HepG2 (cell line): ENCODE measurements at regions not wholly inside any gene's neighbourhood (a gene's known extent, or its start where the extent isn't known, plus 50 kb on each side); places are given as distances from the start of the nearest gene placed in this dataset.

Source experiments
- ATAC-seq: fragments of 200-7000 bp; cut with Tn5 transposase; 3 replicates; pipeline ENCODE4 v1.9.1; 2020; ENCODE audit warnings: mild to moderate bottlenecking, moderate library complexity
- BruUV-seq: library from RNA; stranded (reverse); fragments of 400-500 nt; replicated peaks from 2 replicates; lab custom pipeline; 2021; lab: Mats Ljungman, UMichigan
- CTCF ChIA-PET: fragments of 300-600 bp; formaldehyde crosslinking; extraction: SDS; loops from one replicate; lab custom pipeline; 2021; ENCODE audit warnings: low total read pairs, inconsistent platforms, low intra/inter-chr PET ratio; lab: Yijun Ruan, JAX
- POLR2A ChIA-PET: fragments of 350-600 bp; sonication (Branson Sonifier 250); formaldehyde crosslinking; loops from one replicate; lab custom pipeline; 2020; ENCODE audit warnings: antibody characterized with exemption, inconsistent platforms; lab: Yijun Ruan, JAX
- DNase-seq: peaks from one replicate; pipeline ENCODE4 v3.0.0-alpha.2; 2015; ENCODE audit warnings: low spot score
- FAIRE-seq: peaks from 3 replicates; lab custom pipeline; 2011; peaks lifted over from hg19 to GRCh38; lab: Jason Lieb, UNC
- H2AFZ ChIP-seq: one replicate; pipeline ENCODE4 v1.6.1; 2011; ENCODE audit warnings: low read length, inconsistent platforms
- H3K27ac ChIP-seq: fragments of 300-600 bp; 3 replicates; pipeline ENCODE4 v1.8.0; 2011; ENCODE audit warnings: mixed run types, mild to moderate bottlenecking, mixed read lengths, low read length, inconsistent platforms; ENCODE audit not compliant: insufficient read depth; ENCODE audit errors: extremely low read length
- H3K27me3 ChIP-seq, 2 experiments: fragments of 200-600 bp in 1 of 2; 2 replicates in 1 of 2; 3 replicates in 1 of 2; pipeline versions ENCODE4 v1.6.0 to v1.8.0; 2011; ENCODE audit warnings: low read length in 2 of 2, mild to moderate bottlenecking in 2 of 2, moderate library complexity in 2 of 2, inconsistent platforms in 1 of 2; ENCODE audit not compliant: insufficient read depth in 2 of 2, control insufficient read depth in 1 of 2
- H3K36me3 ChIP-seq, 2 experiments: fragments of 200-600 bp in 1 of 2; replicated peaks in 1 of 2; 2 replicates in 1 of 2; 3 replicates in 1 of 2; pipeline versions ENCODE4 v1.5.1 to v1.8.0; 2011; ENCODE audit warnings: low read length in 2 of 2, inconsistent platforms in 1 of 2; ENCODE audit not compliant: insufficient read depth in 2 of 2, control insufficient read depth in 1 of 2
- H3K4me1 ChIP-seq: 2 replicates; pipeline ENCODE4 v1.5.1; 2012; ENCODE audit warnings: low read length, inconsistent platforms; ENCODE audit not compliant: insufficient read depth
- H3K4me2 ChIP-seq: 2 replicates; pipeline ENCODE4 v1.6.0; 2011; ENCODE audit warnings: low read depth, low read length, inconsistent platforms
- H3K4me3 ChIP-seq, 3 experiments: fragments of 200-600 bp in 1 of 3; sonication (generic), shearing (Covaris generic) in 1 of 3; replicated peaks in 1 of 3; 2 replicates each; pipeline ENCODE4 v1.5.1; 2011 to 2016; ENCODE audit warnings: low read length in 3 of 3, inconsistent platforms in 2 of 3, low read depth in 2 of 3, mild to moderate bottlenecking in 2 of 3, control low read depth in 1 of 3, mixed read lengths in 1 of 3; ENCODE audit not compliant: insufficient read depth in 1 of 3
- H3K79me2 ChIP-seq: one replicate; pipeline ENCODE4 v1.6.1; 2011; ENCODE audit warnings: low read length, inconsistent platforms; ENCODE audit not compliant: insufficient read depth
- H3K9ac ChIP-seq: 2 replicates; pipeline ENCODE4 v1.6.0; 2011; ENCODE audit warnings: mild to moderate bottlenecking, low read depth, low read length, inconsistent platforms; ENCODE audit not compliant: insufficient read depth
- H3K9me3 ChIP-seq: 2 replicates; pipeline ENCODE4 v1.5.1; 2012; ENCODE audit warnings: mild to moderate bottlenecking, low read length
- H4K20me1 ChIP-seq: 2 replicates; pipeline ENCODE4 v1.6.0; 2011; ENCODE audit warnings: inconsistent platforms, mild to moderate bottlenecking, low read length, moderate library complexity; ENCODE audit not compliant: insufficient read depth
- GZF1 ChIP-seq: sonication (generic); formaldehyde crosslinking; IDR thresholded peaks from 2 replicates; pipeline ENCODE4 v1.5.1; 2020; ENCODE audit warnings: mild to moderate bottlenecking, missing genetic modification reagents
- HMGXB3 ChIP-seq: sonication (generic); formaldehyde crosslinking; IDR thresholded peaks from 2 replicates; pipeline ENCODE4 v1.4.0; 2020; ENCODE audit warnings: missing genetic modification reagents, borderline replicate concordance
- NCOA1 ChIP-seq: sonication (generic); formaldehyde crosslinking; IDR thresholded peaks from 2 replicates; pipeline ENCODE4 v1.9.0; 2021; ENCODE audit warnings: missing genetic modification reagents
- NFAT5 ChIP-seq: sonication (generic); formaldehyde crosslinking; IDR thresholded peaks from 2 replicates; pipeline ENCODE4 v1.4.0; 2020; ENCODE audit warnings: missing genetic modification reagents
- PRMT3 ChIP-seq: sonication (generic); formaldehyde crosslinking; IDR thresholded peaks from 2 replicates; pipeline ENCODE4 v1.8.1; 2022; ENCODE audit warnings: low read depth, mild to moderate bottlenecking, moderate library complexity, missing genetic modification reagents, borderline replicate concordance
- ZMYM4 ChIP-seq: sonication (generic); formaldehyde crosslinking; IDR thresholded peaks from 2 replicates; pipeline ENCODE4 v1.8.1; 2023; ENCODE audit warnings: mild to moderate bottlenecking, missing genetic modification reagents
- ZNF772 ChIP-seq: sonication (generic); formaldehyde crosslinking; IDR thresholded peaks from 2 replicates; pipeline ENCODE4 v1.5.0; 2020; ENCODE audit warnings: mild to moderate bottlenecking, missing genetic modification reagents
- in situ Hi-C: cut with HindIII; loops from 2 replicates; pipeline ENCODE4 v1.10.0; 2017; ENCODE audit warnings: low pct_unique_long_range_greater_than_20kb; ENCODE audit not compliant: extremely low pct_ligation_motif_present
- intact Hi-C: fragments of 100-400 bp; cut with micrococcal nuclease; formaldehyde crosslinking; loops from one replicate; pipeline ENCODE4 v1.10.0; 2022; ENCODE audit not compliant: unreplicated experiment
- TF ChIP-seq, protein P1 (sequence below): sonication (generic); formaldehyde crosslinking; IDR thresholded peaks from 2 replicates; pipeline ENCODE4 v1.4.0; 2020; ENCODE audit warnings: missing genetic modification reagents

DNA sequence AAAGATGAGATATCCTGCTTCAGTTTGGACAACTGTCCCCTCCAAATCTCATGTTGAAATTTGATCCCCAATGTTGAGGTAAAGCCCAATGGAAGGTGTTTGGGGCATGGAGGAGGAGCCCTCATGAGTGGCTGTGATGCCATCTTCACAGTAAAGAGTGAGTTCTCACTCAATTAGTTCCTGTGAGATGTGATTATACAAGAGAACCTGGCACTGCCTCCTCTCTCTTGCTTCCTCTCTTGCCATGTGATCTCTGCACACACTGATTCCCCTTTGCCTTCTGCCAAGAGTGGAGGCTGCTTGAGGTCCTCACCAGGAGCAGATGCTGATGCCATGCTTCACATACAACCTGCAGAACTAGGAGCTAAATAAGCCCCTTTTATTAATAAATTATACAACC, 86.9 kb downstream of the HSPH1 start:
- POLR2A ChIA-PET = no interaction called here
- no peak overlapping the region for H3K27ac ChIP-seq
- BruUV-seq = no TSS peak
- H3K9me3 ChIP-seq = no peaks in the 10 kb centered on the region
- H3K4me1 ChIP-seq = no peaks in the 10 kb centered on the region
- H2AFZ ChIP-seq = no peak overlapping the region
- intact Hi-C loops (no loop called here), in situ Hi-C loops (no loop called here)
- TF ChIP-seq NFAT5 = no peak
- TF ChIP-seq PRMT3 = no peak
- TF ChIP-seq, protein P1, sequence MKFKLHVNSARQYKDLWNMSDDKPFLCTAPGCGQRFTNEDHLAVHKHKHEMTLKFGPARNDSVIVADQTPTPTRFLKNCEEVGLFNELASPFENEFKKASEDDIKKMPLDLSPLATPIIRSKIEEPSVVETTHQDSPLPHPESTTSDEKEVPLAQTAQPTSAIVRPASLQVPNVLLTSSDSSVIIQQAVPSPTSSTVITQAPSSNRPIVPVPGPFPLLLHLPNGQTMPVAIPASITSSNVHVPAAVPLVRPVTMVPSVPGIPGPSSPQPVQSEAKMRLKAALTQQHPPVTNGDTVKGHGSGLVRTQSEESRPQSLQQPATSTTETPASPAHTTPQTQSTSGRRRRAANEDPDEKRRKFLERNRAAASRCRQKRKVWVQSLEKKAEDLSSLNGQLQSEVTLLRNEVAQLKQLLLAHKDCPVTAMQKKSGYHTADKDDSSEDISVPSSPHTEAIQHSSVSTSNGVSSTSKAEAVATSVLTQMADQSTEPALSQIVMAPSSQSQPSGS = no peak
- no peak for TF ChIP-seq HMGXB3 (CRISPR knock-in tag)
- no peak for TF ChIP-seq ZMYM4
- no peak for TF ChIP-seq ZNF772 (CRISPR knock-in tag)
- no peak for TF ChIP-seq GZF1 (CRISPR knock-in tag)
- no peak for TF ChIP-seq NCOA1 (CRISPR knock-in tag)
- TF ChIP-seq, all 625 proteins: peak for 0
- FAIRE-seq (no peak), ATAC-seq (no peak), DNase-seq (no peak)
- Histone ChIP-seq H4K20me1 (no peaks in the 10 kb centered on the region), H3K27me3 (peaks cover 0 to 5% of the 10 kb centered on the region in 2 experiments; a peak in 1 of 5 replicates), H3K4me3 (no peak overlapping the region), H3K36me3 (no peaks in the 10 kb centered on the region), H3K9ac (no peak overlapping the region), H3K4me2 (no peak overlapping the region), H3K79me2 (no peaks in the 10 kb centered on the region)
- CTCF ChIA-PET = no interaction called here
